22Rv1 (cell line): ENCODE measurements at regions not wholly inside any gene's neighbourhood (a gene's known extent, or its start where the extent isn't known, plus 50 kb on each side); places are given as distances from the start of the nearest gene placed in this dataset.

ENCODE experiments used
- ZFX ChIP-seq: fragments of 450-650 bp; IDR thresholded peaks from 2 replicates; pipeline ENCODE4 v1.6.1; 2017; ENCODE audit warnings: antibody characterized with exemption, borderline replicate concordance
- TF ChIP-seq, protein P1 (sequence below): fragments of 450-650 bp; IDR thresholded peaks from 2 replicates; pipeline ENCODE4 v1.5.1; 2017; ENCODE audit warnings: mild to moderate bottlenecking

DNA sequence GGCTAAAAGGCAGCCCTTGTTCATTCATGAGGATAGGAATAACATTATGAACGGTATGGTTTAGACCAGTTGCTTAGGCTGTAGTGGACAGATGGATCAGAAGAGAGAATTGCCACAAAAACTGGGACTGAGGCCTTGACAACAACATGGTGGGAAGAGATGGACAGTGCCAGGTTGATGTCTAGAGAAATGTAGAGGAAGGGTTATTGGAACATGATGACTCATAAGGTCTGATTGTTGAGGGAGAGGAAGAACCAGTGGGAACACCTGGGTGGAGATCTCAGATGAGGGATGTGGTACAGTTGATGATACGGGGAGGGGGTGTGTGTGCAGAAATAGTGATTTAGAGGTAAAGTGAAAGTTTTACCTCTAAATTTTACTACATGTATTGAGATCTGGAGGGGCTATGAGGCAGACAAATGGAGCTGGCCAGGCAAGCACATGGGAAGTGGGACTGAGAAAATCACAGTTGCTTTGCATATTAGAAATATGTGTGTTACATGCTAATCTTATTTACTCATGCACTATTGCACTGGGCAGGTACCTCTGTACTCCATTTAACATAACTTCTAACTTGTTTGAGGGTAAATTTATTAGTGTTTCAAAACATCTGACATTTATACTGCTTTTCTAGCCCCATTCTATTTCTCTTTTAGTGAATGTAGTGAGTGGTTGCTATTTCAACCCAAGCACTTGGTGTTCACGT lies 65.6 kb downstream of the PLCE1 start:
- TF ChIP-seq, protein P1, sequence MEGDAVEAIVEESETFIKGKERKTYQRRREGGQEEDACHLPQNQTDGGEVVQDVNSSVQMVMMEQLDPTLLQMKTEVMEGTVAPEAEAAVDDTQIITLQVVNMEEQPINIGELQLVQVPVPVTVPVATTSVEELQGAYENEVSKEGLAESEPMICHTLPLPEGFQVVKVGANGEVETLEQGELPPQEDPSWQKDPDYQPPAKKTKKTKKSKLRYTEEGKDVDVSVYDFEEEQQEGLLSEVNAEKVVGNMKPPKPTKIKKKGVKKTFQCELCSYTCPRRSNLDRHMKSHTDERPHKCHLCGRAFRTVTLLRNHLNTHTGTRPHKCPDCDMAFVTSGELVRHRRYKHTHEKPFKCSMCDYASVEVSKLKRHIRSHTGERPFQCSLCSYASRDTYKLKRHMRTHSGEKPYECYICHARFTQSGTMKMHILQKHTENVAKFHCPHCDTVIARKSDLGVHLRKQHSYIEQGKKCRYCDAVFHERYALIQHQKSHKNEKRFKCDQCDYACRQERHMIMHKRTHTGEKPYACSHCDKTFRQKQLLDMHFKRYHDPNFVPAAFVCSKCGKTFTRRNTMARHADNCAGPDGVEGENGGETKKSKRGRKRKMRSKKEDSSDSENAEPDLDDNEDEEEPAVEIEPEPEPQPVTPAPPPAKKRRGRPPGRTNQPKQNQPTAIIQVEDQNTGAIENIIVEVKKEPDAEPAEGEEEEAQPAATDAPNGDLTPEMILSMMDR: no peak
- TF ChIP-seq ZFX: no peak
